ENCODE measurements at regions not wholly inside any gene's neighbourhood (a gene's known extent, or its start where the extent isn't known, plus 50 kb on each side); places are given as distances from the start of the nearest gene placed in this dataset.
A peak's percentile ranks its signal among the peaks of the same experiment; 100 is the strongest.

GRCh38 chr2:12950957-12951656 is 234.4 kb downstream of the TRIB2 start:
- ATAC-seq (ENCODE audit: insufficient read depth, low read depth) (peak; percentile 32; the same call in 1 of the 3 replicates), DNase-seq (peak; percentile 42)
- TF ChIP-seq EZH2 (IDR thresholded peaks at IDR 0.05; ENCODE audit: borderline replicate concordance, low read depth, low read length, severe bottlenecking) = no peak
- no peak for TF ChIP-seq CTCF (IDR thresholded peaks at IDR 0.05; ENCODE audit: borderline replicate concordance, extremely low read depth, low read length, poor library complexity, severe bottlenecking)
- Histone ChIP-seq H3K36me3 (ENCODE audit: insufficient read depth, low read length) (no peaks in the 10 kb centered on the region), H2AFZ (ENCODE audit: low read depth, low read length) (no peak overlapping the region), H3K4me2 (ENCODE audit: insufficient read depth, low read length) (no peak overlapping the region), H3K27me3 (ENCODE audit: insufficient read depth, low read length, poor library complexity) (no peaks in the 10 kb centered on the region), H3K9me3 (ENCODE audit: insufficient read depth, low read length, severe bottlenecking) (no peaks in the 10 kb centered on the region), H3K4me1 (ENCODE audit: insufficient read depth, low read length) (peaks cover 41% of the 10 kb centered on the region), H4K20me1 (ENCODE audit: insufficient read depth, low read length) (no peaks in the 10 kb centered on the region), H3K27ac (ENCODE audit: low read length) (no peak overlapping the region), H3K4me3 (ENCODE audit: low read depth in 1 of 2, low read length in 2 of 2) (no peak overlapping the region), H3K79me2 (ENCODE audit: insufficient read depth, low read length) (no peaks in the 10 kb centered on the region), H3K9ac (ENCODE audit: low read depth, low read length) (no peak overlapping the region)

GRCh38 chr2:12951657-12951973 is 234.9 kb downstream of the TRIB2 start:
- no peak for DNase-seq
- TF ChIP-seq EZH2 (IDR thresholded peaks at IDR 0.05; ENCODE audit: borderline replicate concordance, low read depth, low read length, severe bottlenecking) (no peak), CTCF (IDR thresholded peaks at IDR 0.05; ENCODE audit: borderline replicate concordance, extremely low read depth, low read length, poor library complexity, severe bottlenecking) (no peak)
- Histone ChIP-seq H3K36me3 (ENCODE audit: insufficient read depth, low read length) (no peaks in the 10 kb centered on the region), H2AFZ (ENCODE audit: low read depth, low read length) (no peak overlapping the region), H3K4me3 (ENCODE audit: low read depth in 1 of 2, low read length in 2 of 2) (no peak overlapping the region), H3K9me3 (ENCODE audit: insufficient read depth, low read length, severe bottlenecking) (no peaks in the 10 kb centered on the region), H3K79me2 (ENCODE audit: insufficient read depth, low read length) (no peaks in the 10 kb centered on the region), H3K27me3 (ENCODE audit: insufficient read depth, low read length, poor library complexity) (no peaks in the 10 kb centered on the region), H4K20me1 (ENCODE audit: insufficient read depth, low read length) (no peaks in the 10 kb centered on the region), H3K4me1 (ENCODE audit: insufficient read depth, low read length) (peaks cover 41% of the 10 kb centered on the region), H3K4me2 (ENCODE audit: insufficient read depth, low read length) (no peak overlapping the region), H3K9ac (ENCODE audit: low read depth, low read length) (no peak overlapping the region), H3K27ac (ENCODE audit: low read length) (no peak overlapping the region)
- ATAC-seq (ENCODE audit: insufficient read depth, low read depth) = no peak; the same call in 2 of the 3 replicates

- ATAC-seq (ENCODE audit: insufficient read depth, low read depth) (no peak), DNase-seq (no peak)
- Histone ChIP-seq H4K20me1 (ENCODE audit: insufficient read depth, low read length) (no peaks in the 10 kb centered on the region), H3K79me2 (ENCODE audit: insufficient read depth, low read length) (no peaks in the 10 kb centered on the region), H2AFZ (ENCODE audit: low read depth, low read length) (no peak overlapping the region), H3K27ac (ENCODE audit: low read length) (no peak overlapping the region), H3K27me3 (ENCODE audit: insufficient read depth, low read length, poor library complexity) (no peaks in the 10 kb centered on the region), H3K9me3 (ENCODE audit: insufficient read depth, low read length, severe bottlenecking) (no peaks in the 10 kb centered on the region), H3K4me2 (ENCODE audit: insufficient read depth, low read length) (no peak overlapping the region), H3K9ac (ENCODE audit: low read depth, low read length) (no peak overlapping the region), H3K4me1 (ENCODE audit: insufficient read depth, low read length) (peaks cover 34% of the 10 kb centered on the region), H3K4me3 (ENCODE audit: low read depth in 1 of 2, low read length in 2 of 2) (no peak overlapping the region), H3K36me3 (ENCODE audit: insufficient read depth, low read length) (no peaks in the 10 kb centered on the region)
- TF ChIP-seq CTCF (IDR thresholded peaks at IDR 0.05; ENCODE audit: borderline replicate concordance, extremely low read depth, low read length, poor library complexity, severe bottlenecking) (no peak), EZH2 (IDR thresholded peaks at IDR 0.05; ENCODE audit: borderline replicate concordance, low read depth, low read length, severe bottlenecking) (no peak)
These were observed 236.9 kb downstream of the TRIB2 start for GRCh38 chr2:12953596-12953995.
